ENCODE measurements at regions not wholly inside any gene's neighbourhood (a gene's known extent, or its start where the extent isn't known, plus 50 kb on each side); places are given as distances from the start of the nearest gene placed in this dataset.
A peak's percentile ranks its signal among the peaks of the same experiment; 100 is the strongest.

DNA sequence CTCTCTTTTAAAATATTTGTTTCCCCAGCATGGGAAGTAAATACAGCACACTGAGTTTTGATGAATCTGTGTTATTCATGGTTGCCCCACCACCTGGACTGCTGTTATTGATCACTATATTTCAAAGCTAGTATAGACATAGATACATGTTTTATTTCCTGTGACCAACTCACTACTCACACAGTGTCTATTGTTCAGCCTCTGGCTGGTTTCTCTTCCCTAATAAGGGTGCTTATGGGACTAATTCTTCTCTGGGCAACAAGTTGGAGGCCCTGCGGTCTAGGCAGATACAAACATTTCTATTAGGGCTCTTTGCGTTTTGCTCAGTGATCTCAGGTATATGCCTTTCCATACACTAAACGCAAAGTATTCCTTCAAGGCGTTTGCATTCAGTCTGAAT, 1191.0 kb upstream of the TMEM132C start:
- DNase-seq: no peak

DNA sequence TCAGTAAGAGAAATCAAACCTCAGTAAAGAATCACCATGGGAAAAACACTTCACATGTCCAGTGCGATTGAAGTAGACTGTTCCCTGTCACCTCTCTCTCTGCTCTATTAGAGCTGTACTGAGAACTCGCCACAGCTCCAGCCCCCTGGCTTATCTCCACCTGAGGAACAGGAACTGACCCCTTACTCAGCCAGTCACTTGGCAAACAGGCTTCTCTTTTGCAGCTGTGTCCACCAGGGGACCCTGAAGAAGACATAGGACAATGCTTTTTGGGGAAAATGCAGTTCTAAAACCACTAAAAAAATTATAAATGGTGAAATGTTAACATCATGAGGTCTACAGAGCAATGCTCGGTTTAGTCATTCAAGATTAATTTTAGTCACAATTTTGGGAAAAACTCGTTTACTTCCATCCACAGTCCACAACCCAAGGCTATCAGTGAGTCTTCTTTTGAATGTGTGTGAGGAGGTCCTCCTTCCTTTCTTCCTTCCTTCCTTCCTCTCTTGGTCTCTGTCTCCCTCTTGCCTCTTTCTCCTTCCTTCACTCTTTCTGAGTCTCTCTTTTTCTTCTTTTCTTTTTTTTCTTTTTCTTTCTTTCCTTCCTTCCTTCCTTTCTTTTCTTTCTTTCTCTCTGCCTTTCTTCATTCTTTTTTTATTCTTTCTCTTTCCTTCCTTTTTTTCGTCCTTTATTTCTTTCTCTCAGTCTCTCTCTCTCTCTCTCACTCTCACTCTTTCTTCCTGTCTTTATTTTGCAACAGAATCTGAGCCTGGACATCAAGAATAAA, 1189.5 kb upstream of the TMEM132C start:
- no peak for DNase-seq

DNA sequence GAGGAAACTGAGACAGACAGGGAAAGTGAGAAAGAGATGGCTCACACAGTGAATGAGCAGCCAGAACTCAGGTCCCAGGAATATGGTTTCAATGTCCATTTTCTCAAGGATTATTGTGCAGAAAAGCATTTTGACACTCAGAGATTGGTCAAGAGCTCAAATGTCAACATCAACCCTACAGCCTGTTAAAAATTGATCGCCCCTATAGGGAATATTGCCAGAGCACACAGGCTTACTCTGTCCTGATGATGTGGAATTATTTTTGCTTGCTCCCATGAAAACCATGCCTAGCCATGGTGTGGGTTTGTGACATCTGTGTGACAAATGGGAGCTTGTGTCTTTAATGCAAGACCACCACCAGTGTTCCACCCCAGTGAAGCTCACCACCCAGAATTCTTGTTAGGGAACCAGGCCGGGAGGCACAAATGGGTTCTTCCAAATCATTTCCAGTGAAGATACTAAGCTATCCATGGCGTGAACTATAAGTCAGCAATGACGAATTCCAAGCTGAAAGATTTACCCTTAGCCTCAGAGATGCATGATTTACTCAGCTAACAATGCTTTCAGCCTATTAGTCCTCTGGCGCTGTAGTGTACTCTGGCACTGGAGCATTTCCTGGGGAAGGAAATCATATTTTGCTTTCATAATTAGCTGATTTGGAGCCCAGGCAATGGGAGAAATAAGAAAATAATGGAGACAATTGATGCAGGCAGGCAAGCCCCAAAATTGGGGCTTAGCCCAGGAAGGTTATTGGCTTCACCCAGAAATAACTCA, 1188.2 kb upstream of the TMEM132C start:
- DNase-seq: no peak

DNA sequence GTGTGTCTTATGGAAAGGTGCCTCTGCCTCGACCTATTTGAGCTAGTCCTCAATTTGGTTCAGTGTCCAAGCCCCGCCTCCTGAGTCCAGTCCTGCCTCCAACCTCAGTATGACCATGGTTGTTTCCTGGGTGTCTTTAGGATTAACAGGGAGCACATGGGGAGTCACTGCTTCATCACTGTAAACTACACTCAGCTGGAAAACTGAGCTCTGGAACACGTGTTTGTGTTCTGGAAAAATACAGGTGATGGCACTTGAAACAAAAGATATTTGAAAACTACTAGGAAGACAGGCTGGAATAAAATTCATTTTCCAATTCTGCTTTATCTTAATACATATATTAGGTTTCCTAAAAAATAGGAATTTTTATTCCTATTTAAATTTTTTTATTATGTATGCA, 1187.3 kb upstream of the TMEM132C start:
- no peak for DNase-seq

DNA sequence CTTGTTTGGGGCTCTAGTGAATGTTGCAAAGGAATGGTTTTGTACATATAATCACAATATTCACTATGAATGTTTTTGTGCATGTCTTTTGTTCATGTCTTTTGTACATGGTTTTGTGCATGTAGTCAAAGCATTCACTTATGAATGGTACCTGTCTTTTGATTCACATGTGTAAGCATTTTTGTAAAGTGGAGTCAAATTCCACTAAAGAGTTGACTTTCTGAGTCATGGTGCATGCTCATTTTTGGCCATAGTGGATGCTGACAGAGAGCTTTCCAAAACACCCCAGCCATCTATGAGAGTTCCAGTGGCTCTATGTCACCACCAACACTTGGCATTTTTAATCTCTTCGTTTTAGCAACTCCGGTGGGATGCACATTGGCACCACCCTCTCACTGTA, 1185.9 kb upstream of the TMEM132C start:
- no peak for DNase-seq

GRCh38 chr12:127083008-127083949, 1183.7 kb upstream of the TMEM132C start:
- DNase-seq: peak; percentile 70

DNA sequence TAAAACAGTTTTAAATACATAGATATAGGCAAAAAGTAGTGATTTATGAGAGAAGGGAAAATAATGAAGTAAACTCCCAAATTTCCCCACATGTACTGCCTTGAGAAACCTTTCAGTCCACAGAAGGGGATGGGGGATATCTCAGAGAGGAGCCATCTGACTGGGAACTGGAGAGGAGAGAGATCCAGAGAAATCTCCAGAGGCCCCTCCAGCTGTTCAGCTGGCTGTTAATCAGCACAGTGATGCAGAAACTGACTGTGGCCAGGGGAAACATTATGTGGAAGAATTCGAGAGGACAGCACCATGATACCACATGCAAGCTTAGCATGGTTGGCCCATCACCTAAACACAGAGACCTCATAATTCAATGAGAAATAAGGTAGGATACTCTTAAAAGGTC, 1165.9 kb upstream of the TMEM132C start:
- DNase-seq: no peak

- no peak for DNase-seq
Measured at GRCh38 chr12:127106041-127106440, 1160.9 kb upstream of the TMEM132C start.

- no peak for DNase-seq
Measured at GRCh38 chr12:127106697-127107096, 1160.3 kb upstream of the TMEM132C start.

DNA sequence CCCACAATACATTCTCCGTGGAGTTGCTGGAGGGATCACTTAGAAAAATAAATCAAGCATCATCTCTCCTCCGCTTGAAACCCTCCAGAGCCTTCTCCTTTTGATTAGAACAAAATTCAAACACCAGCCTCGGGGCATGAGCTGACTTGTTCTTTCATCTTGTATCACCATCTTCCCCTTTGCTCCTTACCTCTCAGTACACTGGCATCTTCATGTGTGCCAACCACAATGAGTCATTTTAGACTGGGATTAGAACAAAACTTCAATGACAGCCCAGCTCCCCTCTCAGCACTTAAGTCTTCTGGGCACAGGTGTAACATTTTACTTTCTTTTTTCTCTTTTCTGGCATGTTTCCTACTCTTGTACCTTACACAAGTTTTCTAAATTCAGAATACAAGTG, 1159.2 kb upstream of the TMEM132C start:
- no peak for DNase-seq

DNA sequence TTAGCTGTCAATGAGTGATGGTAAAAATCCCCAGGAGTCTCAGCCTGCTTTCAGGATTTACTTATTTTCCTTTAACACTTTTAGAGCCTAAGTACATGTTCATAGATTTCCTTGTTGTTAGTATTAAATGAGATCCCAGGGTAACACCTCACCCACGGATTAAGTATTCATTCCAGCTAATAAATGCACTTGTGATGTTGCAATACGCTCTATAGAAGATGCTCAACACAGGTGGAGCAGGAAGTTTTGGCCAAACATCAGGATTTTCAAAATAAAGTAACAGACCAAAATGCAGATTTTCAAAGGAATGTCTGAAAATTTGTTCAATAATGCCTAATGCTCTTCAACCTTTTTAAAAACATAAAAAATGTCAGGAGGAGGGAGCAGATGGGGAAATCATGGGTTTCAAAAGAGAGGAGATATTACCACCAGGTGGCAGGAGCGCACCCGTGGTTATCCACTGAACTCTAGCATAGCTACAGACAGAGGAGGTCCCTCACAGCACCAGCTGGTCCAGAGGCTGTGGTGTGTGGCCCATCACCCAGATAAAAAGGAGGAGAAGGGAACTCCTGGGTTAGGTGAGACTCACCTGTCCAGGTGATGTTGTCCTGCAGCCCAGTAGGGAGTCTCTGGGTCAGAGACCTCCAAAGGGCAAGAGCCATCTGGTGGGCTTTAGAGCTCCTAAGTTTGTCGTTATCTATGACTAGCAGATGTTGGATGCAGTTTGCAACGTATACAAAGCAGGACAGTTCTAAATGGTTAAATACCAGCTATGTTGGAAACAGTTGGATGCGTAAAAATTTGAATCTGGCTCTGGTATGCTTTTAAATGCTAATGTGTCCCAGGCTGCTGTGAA, 1158.4 kb upstream of the TMEM132C start:
- peak; percentile 31 for DNase-seq

DNA sequence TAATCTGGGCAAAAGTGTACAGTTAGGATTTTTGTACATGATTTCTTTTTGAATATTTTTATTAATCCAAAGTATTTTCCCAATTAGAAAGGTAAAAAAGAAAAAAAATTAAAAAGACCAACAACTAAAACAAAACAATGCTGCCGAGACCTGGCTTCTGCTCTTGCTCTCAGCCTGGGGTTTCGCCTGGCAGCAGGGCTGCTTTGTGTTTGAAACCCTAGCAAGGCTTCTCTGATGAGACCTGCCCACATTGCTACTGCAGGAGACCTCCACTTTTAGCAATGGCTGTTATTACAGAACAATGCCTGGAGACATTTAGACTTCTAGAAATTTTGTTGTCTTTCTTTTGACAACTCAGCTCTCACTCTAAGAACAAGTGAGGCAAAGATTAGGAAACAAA, 1153.0 kb upstream of the TMEM132C start:
- no peak for DNase-seq

GRCh38 chr12:127115468-127116035, 1151.4 kb upstream of the TMEM132C start:
- no peak for DNase-seq

DNA sequence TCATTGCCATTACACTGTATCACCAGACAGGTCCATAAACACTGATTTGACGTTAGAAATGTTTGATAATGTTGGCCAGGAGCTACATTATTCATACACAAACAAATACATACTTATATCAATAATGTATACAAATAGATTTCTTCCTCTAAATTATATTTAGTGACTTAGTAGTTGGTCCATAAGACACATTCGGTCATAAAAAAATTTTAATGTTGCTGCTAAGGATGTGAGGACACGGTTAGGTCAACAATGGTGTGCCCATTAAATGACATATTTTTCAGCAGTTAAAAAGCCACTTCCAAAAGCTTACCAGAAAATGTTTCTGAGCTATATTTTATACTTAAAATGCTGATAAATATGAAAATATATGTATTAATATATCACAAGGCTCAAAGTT, 1148.7 kb upstream of the TMEM132C start:
- DNase-seq: no peak

DNA sequence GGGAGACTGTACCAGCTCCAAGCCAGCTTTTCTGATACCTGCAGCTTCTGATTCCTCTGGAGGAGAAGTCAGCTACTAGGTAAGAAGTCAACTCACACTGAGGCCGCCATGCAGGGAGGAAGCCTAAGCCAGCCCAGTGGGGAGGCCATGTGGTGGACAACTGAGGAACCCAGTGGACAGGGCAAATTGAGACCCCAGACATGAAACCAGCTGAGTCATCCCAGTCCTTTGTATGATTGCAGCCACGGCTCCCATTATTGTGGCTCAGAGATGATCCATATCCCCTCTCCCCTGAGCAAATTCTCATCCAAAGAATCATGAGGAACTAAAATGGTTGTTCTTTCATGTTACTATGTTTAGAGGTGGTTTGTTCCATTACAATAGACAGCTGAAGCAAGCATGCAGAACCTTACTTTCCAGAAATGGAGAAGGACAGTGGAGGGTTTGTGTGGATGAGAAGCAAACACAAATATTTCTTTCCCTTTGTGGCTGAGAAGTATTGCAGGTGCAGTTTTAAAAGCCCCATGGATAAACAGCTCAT, 1147.3 kb upstream of the TMEM132C start:
- DNase-seq: no peak

DNA sequence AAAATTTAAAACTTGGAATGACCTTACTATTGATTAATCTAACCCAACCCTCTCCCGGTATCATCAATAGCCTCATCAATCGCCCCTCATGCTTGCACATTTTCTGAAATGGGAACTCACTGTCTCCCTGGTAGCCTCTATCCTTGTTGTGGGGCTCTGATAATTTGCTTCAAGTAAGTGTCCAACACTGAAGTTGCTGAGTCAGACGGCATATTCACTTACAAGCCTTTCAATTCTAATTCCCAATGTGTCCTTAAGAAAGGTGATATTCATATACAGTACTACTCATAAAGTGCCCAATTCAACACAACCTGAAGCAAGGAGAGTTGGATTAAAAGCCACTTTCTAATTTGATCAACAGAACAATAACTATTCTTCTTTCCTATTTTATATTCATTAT, 1146.1 kb upstream of the TMEM132C start:
- no peak for DNase-seq

DNA sequence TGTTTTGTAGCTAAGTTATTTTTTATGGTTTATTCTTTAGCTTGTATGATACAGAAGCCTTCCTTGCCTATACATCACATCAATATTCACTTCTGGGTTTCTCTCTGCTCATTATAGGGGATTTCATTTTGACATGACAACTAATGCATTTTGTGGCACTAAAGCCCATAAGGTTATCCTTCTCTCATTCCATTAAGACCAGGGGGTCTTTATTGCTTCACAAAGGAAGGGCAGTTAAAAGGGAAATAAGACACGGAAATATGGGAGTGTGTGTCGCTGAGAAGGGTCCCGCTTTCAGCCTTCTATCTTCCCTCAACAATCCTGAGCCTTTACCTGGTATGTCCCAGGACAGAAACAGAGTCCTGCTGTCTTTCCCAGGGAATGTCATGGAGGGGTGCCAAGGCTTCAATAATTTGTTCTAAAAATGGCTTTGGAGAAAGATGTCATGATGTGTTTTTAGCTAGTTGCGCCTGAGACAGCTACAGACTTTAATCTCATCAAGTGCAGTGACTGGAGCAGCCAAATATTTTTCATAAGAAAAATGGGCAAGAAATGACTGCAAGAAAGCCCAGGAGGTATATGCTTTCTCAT, 1145.4 kb upstream of the TMEM132C start:
- no peak for DNase-seq

- DNase-seq: no peak
Measured at GRCh38 chr12:127125607-127126259, 1141.2 kb upstream of the TMEM132C start.

DNA sequence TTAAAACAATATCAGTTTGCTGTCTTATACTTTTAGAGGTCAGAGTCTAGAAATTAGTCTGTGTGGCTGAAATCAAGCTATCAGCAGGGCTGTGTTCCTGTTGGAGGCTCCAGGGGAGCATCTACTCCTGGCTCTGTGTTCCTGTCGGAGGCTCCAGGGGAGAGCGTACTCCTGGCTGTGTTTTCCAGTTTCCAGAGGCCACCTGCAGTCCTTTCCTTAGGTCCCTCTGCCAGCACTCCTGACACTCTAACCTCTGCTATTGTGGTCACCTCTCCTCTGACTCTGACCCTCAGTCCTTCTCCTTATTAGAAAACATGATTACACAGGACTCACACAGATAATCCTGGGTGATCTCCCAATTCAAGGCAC, 1140.7 kb upstream of the TMEM132C start:
- no peak for DNase-seq

DNA sequence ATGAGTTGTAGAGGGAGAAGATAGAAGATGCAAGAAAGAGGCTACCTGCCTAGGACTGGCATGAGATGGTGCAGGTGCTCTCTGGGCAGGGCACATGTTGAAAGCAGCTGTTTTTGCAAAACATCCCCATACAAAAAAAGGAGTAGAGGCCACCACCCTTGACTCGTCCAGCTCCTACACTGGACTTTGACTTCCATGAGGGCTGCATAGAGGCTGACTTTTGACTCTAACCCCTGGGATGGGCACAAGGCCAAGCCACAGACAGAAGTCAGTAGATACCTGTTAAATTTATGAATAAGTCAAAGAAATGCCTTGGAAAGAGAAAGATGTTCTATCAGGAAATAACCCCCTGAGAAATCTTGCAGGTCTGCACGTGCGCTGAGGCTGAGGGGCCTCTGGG, 1139.1 kb upstream of the TMEM132C start:
- DNase-seq: no peak

Data from COR-L47 (cell line).